Suppressor macrophage (primary cell): ENCODE measurements at regions not wholly inside any gene's neighbourhood (a gene's known extent, or its start where the extent isn't known, plus 50 kb on each side); places are given as distances from the start of the nearest gene placed in this dataset.

Experiments
- DNase-seq, 4 experiments: peaks; one replicate each; pipeline ENCODE4 v3.0.0-alpha.2; 2020 to 2022

GRCh38 chr2:118177884-118178283 lies 89.6 kb downstream of the INSIG2 start:
- peak; percentile 37 to 72 (median 62) for DNase-seq

- peak; percentile 16 to 53 (median 46) for DNase-seq
Measured at GRCh38 chr2:118177318-118177717, 89.0 kb downstream of the INSIG2 start.

- no peak for DNase-seq
Measured at GRCh38 chr2:118176601-118177000, 88.3 kb downstream of the INSIG2 start.

GRCh38 chr2:118171546-118171945 lies 83.3 kb downstream of the INSIG2 start:
- DNase-seq, result no peak

- peak; percentile 59 to 78 (median 72) for DNase-seq
Measured at GRCh38 chr2:118169359-118170005, 81.2 kb downstream of the INSIG2 start.

GRCh38 chr2:118168615-118169014 lies 80.3 kb downstream of the INSIG2 start:
- DNase-seq, result no peak

GRCh38 chr2:118167026-118167425 lies 78.8 kb downstream of the INSIG2 start:
- no peak for DNase-seq

- no peak for DNase-seq
Measured at GRCh38 chr2:118166242-118166641, 78.0 kb downstream of the INSIG2 start.

GRCh38 chr2:118165595-118165994 lies 77.3 kb downstream of the INSIG2 start:
- DNase-seq, result no peak
